ENCODE measurements at regions not wholly inside any gene's neighbourhood (a gene's known extent, or its start where the extent isn't known, plus 50 kb on each side); places are given as distances from the start of the nearest gene placed in this dataset.
A peak's percentile ranks its signal among the peaks of the same experiment; 100 is the strongest.

GRCh38 chr6:141790921-141791320 is 341.8 kb upstream of the GJE1 start:
- intact Hi-C loops (cut with DNase I), result no loop called here
- 71 to 88% (median 81%) methylated on average over 1 of the region's 1 CpG for WGBS, 4 donors
- Histone ChIP-seq H3K4me3 (no peak overlapping the region), H3K27ac (no peak overlapping the region), H3K9me3 (no peaks in the 10 kb centered on the region), H3K4me1 (no peaks in the 10 kb centered on the region), H3K36me3 (no peaks in the 10 kb centered on the region), H3K27me3 (no peaks in the 10 kb centered on the region)
- TF ChIP-seq, protein P1, sequence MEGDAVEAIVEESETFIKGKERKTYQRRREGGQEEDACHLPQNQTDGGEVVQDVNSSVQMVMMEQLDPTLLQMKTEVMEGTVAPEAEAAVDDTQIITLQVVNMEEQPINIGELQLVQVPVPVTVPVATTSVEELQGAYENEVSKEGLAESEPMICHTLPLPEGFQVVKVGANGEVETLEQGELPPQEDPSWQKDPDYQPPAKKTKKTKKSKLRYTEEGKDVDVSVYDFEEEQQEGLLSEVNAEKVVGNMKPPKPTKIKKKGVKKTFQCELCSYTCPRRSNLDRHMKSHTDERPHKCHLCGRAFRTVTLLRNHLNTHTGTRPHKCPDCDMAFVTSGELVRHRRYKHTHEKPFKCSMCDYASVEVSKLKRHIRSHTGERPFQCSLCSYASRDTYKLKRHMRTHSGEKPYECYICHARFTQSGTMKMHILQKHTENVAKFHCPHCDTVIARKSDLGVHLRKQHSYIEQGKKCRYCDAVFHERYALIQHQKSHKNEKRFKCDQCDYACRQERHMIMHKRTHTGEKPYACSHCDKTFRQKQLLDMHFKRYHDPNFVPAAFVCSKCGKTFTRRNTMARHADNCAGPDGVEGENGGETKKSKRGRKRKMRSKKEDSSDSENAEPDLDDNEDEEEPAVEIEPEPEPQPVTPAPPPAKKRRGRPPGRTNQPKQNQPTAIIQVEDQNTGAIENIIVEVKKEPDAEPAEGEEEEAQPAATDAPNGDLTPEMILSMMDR (IDR thresholded peaks at IDR 0.05), result no peak
- TF ChIP-seq POLR2A (IDR thresholded peaks at IDR 0.05), result no peak
- DNase-seq (no peak), ATAC-seq (no peak)

- WGBS, 4 donors, result 89 to 92% (median 92%) methylated on average over 3 of the region's 3 CpGs
- DNase-seq, result no peak
- Histone ChIP-seq H3K36me3 (no peaks in the 10 kb centered on the region), H3K27ac (no peak overlapping the region), H3K27me3 (no peaks in the 10 kb centered on the region), H3K9me3 (no peaks in the 10 kb centered on the region), H3K4me3 (no peak overlapping the region), H3K4me1 (peaks cover 0 to 4% (median 0%) of the 10 kb centered on the region in 12 donors)
- TF ChIP-seq POLR2A (IDR thresholded peaks at IDR 0.05), result no peak
- TF ChIP-seq, protein P1 (IDR thresholded peaks at IDR 0.05), result no peak
- ATAC-seq, result no peak
- intact Hi-C loops (cut with DNase I), result no loop called here
These were observed 344.6 kb upstream of the GJE1 start for GRCh38 chr6:141788096-141788495.

GRCh38 chr6:141783585-141783984 is 349.1 kb upstream of the GJE1 start:
- H3K36me3 ChIP-seq, result no peaks in the 10 kb centered on the region
- no peak overlapping the region for H3K4me3 ChIP-seq
- TF ChIP-seq, protein P1 (IDR thresholded peaks at IDR 0.05), result no peak
- no peak for TF ChIP-seq POLR2A (IDR thresholded peaks at IDR 0.05)
- H3K27ac ChIP-seq, result no peak overlapping the region
- no peaks in the 10 kb centered on the region for H3K27me3 ChIP-seq
- intact Hi-C loops (cut with DNase I), result no loop called here
- peak in 3 of 4 donors; percentile 46 to 71 (median 49) for ATAC-seq
- 43 to 64% (median 55%) methylated on average over 2 of the region's 2 CpGs for WGBS, 4 donors
- H3K4me1 ChIP-seq, result peaks cover 0 to 4% (median 0%) of the 10 kb centered on the region in 12 donors
- H3K9me3 ChIP-seq, result no peaks in the 10 kb centered on the region
- no peak for DNase-seq

DNA sequence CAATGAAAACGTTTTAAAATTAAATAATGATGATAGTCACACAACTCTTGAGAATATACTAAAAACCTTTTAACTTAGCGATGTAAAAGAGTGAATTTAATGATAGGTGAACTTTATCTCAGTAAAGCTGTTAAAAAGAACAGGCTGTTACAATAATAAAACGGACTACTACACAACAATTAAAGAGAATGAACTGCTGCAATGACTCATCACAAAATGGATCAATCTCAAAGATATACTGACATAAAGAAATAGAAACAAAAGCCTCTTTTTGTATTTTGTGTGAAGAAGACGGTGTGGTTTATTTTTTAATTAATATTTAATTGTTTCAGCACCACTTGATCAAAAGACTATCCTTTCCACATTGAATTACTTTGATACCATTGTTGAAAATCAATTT is 352.4 kb upstream of the GJE1 start:
- Histone ChIP-seq H3K4me3 (no peak overlapping the region), H3K27me3 (no peaks in the 10 kb centered on the region), H3K36me3 (no peaks in the 10 kb centered on the region), H3K4me1 (peaks cover 0 to 4% (median 0%) of the 10 kb centered on the region in 12 donors), H3K9me3 (no peaks in the 10 kb centered on the region), H3K27ac (no peak overlapping the region)
- DNase-seq, result no peak
- TF ChIP-seq POLR2A (IDR thresholded peaks at IDR 0.05), result no peak
- TF ChIP-seq, protein P1 (IDR thresholded peaks at IDR 0.05), result no peak
- ATAC-seq, result no peak
- WGBS, 4 donors, result 63 to 69% (median 68%) methylated on average over 4 of the region's 4 CpGs
- intact Hi-C loops (cut with DNase I), result no loop called here

All from heart left ventricle (tissue), 16 donors.